Activated naive CD4-positive, alpha-beta T cell treated with anti-CD3 and anti-CD28 coated beads for 36 hours (primary cell): ENCODE measurements at regions not wholly inside any gene's neighbourhood (a gene's known extent, or its start where the extent isn't known, plus 50 kb on each side); places are given as distances from the start of the nearest gene placed in this dataset.

Experiments used
- CTCF ChIA-PET: fragments of 350-600 bp; sonication (Branson Sonifier 250); formaldehyde crosslinking; loops from one replicate; lab custom pipeline; 2021; ENCODE audit warnings: antibody characterized with exemption; lab: Charles Lee
- DNase-seq: peaks from one replicate; pipeline ENCODE4 v3.0.0-alpha.2; 2020
- H3K27ac Mint-ChIP-seq: one replicate; pipeline ENCODE4 v1.8.0; 2021; ENCODE audit warnings: mild to moderate bottlenecking, mixed read lengths
- H3K27me3 Mint-ChIP-seq: one replicate; pipeline ENCODE4 v1.8.0; 2021; ENCODE audit warnings: low read depth, mixed read lengths
- H3K36me3 Mint-ChIP-seq: one replicate; pipeline ENCODE4 v1.8.0; 2021; ENCODE audit warnings: low read depth, mixed read lengths
- H3K4me1 Mint-ChIP-seq: one replicate; pipeline ENCODE4 v1.8.0; 2021; ENCODE audit warnings: low read depth, mixed read lengths
- H3K4me3 Mint-ChIP-seq: one replicate; pipeline ENCODE4 v1.8.0; 2021; ENCODE audit warnings: mild to moderate bottlenecking, moderate library complexity, mixed read lengths
- H3K9me3 Mint-ChIP-seq: one replicate; pipeline ENCODE4 v1.8.0; 2021; ENCODE audit warnings: mixed read lengths
- intact Hi-C: fragments of 100-400 bp; cut with micrococcal nuclease; formaldehyde crosslinking; loops from one replicate; pipeline ENCODE4 v1.15.1; 2023

DNA sequence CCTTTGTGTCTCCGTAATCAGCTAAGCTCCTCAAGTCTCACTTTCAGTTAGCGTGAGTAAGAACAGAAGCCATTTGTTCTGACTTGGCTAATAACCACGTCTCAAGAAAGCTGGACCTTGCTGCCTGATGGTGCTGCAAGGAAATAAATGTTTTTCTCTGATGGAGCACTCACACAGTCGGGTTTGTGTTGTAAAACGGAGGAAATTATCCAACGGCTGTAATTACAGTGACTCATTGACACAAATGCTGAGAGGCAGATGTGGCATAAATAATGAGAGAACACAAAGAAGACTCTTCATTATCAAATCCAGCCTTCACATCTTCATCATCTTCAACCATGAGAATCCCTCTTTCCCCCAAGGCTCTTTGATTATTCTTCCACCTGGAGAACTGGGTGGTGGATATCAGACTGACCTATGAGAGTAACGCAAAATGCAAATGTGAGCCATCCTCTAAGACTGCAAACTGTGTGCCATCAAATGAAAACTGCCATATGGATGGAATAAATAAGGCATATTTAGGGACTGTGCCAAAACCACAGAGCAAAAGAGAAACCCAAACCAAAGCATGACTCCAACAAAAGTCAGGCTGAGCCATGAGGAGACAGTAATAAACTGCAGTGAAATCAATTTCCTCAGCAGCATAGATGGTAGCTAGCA, 252.6 kb downstream of the RND3 start:
- CTCF ChIA-PET, result no interaction called here
- no peak overlapping the region for H3K4me3 Mint-ChIP-seq
- no peak overlapping the region for H3K27ac Mint-ChIP-seq
- no peaks in the 10 kb centered on the region for H3K9me3 Mint-ChIP-seq
- H3K4me1 Mint-ChIP-seq, result no peaks in the 10 kb centered on the region
- no peaks in the 10 kb centered on the region for H3K36me3 Mint-ChIP-seq
- intact Hi-C loops, result no loop called here
- no peak for DNase-seq
- peaks cover 3% of the 10 kb centered on the region for H3K27me3 Mint-ChIP-seq

DNA sequence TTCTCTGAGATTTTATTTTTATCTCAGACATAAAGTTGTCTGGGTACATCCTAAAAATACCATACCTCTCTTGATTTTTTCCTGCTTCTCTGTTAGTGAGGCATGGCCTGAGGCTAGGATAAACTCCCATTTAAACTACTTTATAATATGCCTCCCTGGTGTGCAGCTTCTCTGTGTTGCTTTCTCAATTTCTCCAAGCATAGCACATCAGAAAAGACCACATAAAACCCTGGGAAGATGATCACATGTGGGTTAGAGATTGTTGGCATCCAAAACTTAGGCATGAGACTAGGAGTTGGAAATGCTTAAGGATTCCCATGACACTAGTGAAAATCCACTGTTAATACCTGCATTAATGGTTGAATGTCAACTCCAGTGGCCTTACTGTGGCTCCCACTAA, 254.6 kb downstream of the RND3 start:
- intact Hi-C loops, result no loop called here
- peaks cover 3% of the 10 kb centered on the region for H3K27me3 Mint-ChIP-seq
- no peak for DNase-seq
- H3K36me3 Mint-ChIP-seq, result no peaks in the 10 kb centered on the region
- no peak overlapping the region for H3K4me3 Mint-ChIP-seq
- no peaks in the 10 kb centered on the region for H3K9me3 Mint-ChIP-seq
- H3K4me1 Mint-ChIP-seq, result no peaks in the 10 kb centered on the region
- CTCF ChIA-PET, result no interaction called here
- no peak overlapping the region for H3K27ac Mint-ChIP-seq

DNA sequence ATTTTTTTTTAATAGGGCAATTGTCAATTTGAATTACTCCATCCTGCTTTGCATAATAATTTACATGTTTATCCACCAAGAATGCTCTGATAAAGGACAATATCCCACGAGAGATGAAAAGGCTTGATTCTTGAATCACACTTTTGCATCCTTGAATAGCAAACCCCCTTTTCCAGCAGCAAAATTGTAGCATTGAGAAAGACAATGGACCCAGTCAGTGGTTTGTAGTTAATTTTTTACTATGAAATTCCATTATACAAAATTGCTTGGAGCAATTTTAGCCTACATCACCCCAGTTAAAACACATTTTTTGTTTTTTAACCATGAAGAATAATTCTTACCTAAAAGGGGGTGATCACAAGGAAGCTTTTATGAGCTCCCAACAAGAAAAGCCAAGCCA, 255.1 kb downstream of the RND3 start:
- CTCF ChIA-PET, result no interaction called here

DNA sequence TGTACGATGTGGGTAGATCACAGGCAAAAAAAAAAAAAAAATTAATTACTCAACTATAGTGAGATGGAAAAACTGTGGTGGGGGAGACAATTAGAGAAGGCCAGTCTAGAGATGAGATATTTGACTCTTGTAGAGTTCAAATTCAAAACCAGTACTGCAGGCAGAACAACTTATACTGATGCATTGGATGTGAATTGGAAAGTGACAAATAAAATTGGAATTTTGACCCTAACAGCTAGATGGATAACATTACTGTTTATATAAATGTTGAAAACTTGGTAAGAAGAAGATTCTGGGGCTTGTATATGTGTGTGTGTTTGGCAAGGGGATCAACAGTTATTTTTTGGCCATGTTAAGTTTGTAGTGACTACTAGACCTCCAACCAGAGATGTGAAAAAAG, 256.9 kb downstream of the RND3 start:
- no peaks in the 10 kb centered on the region for H3K4me1 Mint-ChIP-seq
- H3K27ac Mint-ChIP-seq, result no peak overlapping the region
- no peak for DNase-seq
- H3K36me3 Mint-ChIP-seq, result no peaks in the 10 kb centered on the region
- intact Hi-C loops, result no loop called here
- peaks cover 3% of the 10 kb centered on the region for H3K27me3 Mint-ChIP-seq
- H3K4me3 Mint-ChIP-seq, result no peak overlapping the region
- H3K9me3 Mint-ChIP-seq, result no peaks in the 10 kb centered on the region
- CTCF ChIA-PET, result interaction anchor here (0.7 kb wide), 1 partner anchor 894 kb away, joined by 5 read pairs; no protein-coding TSS in a partner anchor

More for the DNA sequence above, 255.1 kb downstream of the RND3 start:
- Mint-ChIP-seq H3K9me3 (no peaks in the 10 kb centered on the region), H3K4me1 (no peaks in the 10 kb centered on the region), H3K36me3 (no peaks in the 10 kb centered on the region), H3K27ac (no peak overlapping the region), H3K27me3 (peaks cover 3% of the 10 kb centered on the region), H3K4me3 (no peak overlapping the region)
- intact Hi-C loops, result no loop called here
- DNase-seq, result no peak

DNA sequence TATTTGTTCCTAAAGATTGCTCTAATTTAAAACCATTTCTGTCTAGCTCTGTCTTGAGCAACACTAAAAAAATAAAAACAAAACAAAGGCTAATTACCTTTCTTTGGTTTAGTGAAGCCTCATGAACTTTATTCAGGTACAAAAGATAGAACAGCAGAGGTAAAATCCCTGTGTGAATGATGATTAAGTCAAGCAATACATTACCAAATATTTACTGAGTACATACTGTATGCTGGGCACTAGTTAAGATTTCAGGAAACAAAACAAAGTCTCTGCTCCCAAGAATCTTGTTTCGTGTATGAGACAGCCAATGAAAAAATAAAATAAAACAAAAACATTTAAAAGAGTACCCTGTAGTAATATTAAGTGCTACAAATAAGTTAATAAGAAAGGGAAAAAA, 257.5 kb downstream of the RND3 start:
- CTCF ChIA-PET, result interaction anchor here (0.7 kb wide), 1 partner anchor 895 kb away, joined by 5 read pairs; no protein-coding TSS in a partner anchor
- no peaks in the 10 kb centered on the region for H3K36me3 Mint-ChIP-seq
- intact Hi-C loops, result no loop called here
- H3K9me3 Mint-ChIP-seq, result no peaks in the 10 kb centered on the region
- H3K27me3 Mint-ChIP-seq, result peaks cover 3% of the 10 kb centered on the region
- no peak overlapping the region for H3K4me3 Mint-ChIP-seq
- no peak overlapping the region for H3K27ac Mint-ChIP-seq
- no peaks in the 10 kb centered on the region for H3K4me1 Mint-ChIP-seq
- no peak for DNase-seq

DNA sequence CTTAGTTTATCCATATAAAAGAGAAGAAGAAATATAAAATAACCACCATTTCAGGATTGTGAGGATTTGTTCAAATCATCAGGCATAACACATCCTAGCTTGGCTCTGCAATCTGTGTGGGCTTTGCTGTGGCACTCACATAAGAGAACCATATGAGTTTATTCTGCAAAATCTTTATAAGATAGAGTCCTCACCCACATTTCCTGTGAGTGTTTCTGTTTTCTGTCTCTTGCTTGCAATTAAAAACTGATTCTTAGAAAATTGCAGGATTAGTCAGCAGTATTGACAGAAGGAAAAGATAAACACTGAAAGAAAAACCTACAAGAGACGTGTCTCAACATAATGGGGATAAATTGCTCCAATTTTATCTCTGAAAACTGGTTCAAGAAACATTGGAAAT, 258.5 kb downstream of the RND3 start:
- Mint-ChIP-seq H3K4me1 (no peaks in the 10 kb centered on the region), H3K27ac (no peak overlapping the region), H3K27me3 (peaks cover 3% of the 10 kb centered on the region), H3K36me3 (no peaks in the 10 kb centered on the region), H3K9me3 (no peaks in the 10 kb centered on the region), H3K4me3 (no peak overlapping the region)
- intact Hi-C loops, result no loop called here
- no peak for DNase-seq
- CTCF ChIA-PET, result no interaction called here

GRCh38 chr2:150225030-150225429, 262.4 kb downstream of the RND3 start:
- CTCF ChIA-PET, result no interaction called here
- no peaks in the 10 kb centered on the region for H3K9me3 Mint-ChIP-seq

GRCh38 chr2:150224321-150224720, 263.1 kb downstream of the RND3 start:
- Mint-ChIP-seq H3K9me3 (no peaks in the 10 kb centered on the region), H3K27ac (no peak overlapping the region), H3K36me3 (no peaks in the 10 kb centered on the region), H3K27me3 (no peaks in the 10 kb centered on the region), H3K4me3 (no peak overlapping the region), H3K4me1 (no peaks in the 10 kb centered on the region)
- intact Hi-C loops, result no loop called here
- CTCF ChIA-PET, result no interaction called here
- DNase-seq, result no peak

More at GRCh38 chr2:150225030-150225429, 262.4 kb downstream of the RND3 start:
- Mint-ChIP-seq H3K4me1 (no peaks in the 10 kb centered on the region), H3K27me3 (no peaks in the 10 kb centered on the region), H3K4me3 (no peak overlapping the region), H3K36me3 (no peaks in the 10 kb centered on the region), H3K27ac (no peak overlapping the region)
- intact Hi-C loops, result no loop called here
- DNase-seq, result no peak

DNA sequence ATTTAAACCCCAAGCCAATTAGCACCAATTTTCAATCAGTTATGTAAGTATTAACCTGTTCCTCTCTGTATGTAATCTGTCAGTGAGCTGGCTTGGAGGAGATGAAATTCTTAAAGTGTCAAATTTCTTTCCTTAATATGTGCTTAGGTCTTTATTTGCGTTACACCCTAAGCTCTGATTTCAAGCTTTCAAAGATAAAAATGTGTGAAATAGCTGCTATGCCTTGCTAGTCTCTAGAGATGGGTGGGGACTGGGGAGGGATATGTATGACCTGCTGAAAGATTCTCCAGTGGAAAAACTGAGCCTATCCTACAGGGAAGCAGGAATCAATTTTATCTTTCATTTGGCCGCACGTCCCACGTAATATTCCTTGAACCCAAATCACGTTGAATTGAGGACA, 264.5 kb downstream of the RND3 start:
- intact Hi-C loops, result no loop called here
- H3K9me3 Mint-ChIP-seq, result no peaks in the 10 kb centered on the region
- H3K4me1 Mint-ChIP-seq, result no peaks in the 10 kb centered on the region
- H3K27me3 Mint-ChIP-seq, result no peaks in the 10 kb centered on the region
- H3K36me3 Mint-ChIP-seq, result no peaks in the 10 kb centered on the region
- CTCF ChIA-PET, result no interaction called here
- no peak overlapping the region for H3K27ac Mint-ChIP-seq
- DNase-seq, result no peak
- H3K4me3 Mint-ChIP-seq, result no peak overlapping the region

GRCh38 chr2:150222379-150222778, 265.1 kb downstream of the RND3 start:
- CTCF ChIA-PET, result no interaction called here
- H3K4me1 Mint-ChIP-seq, result no peaks in the 10 kb centered on the region
- no peak for DNase-seq
- no peaks in the 10 kb centered on the region for H3K36me3 Mint-ChIP-seq
- H3K9me3 Mint-ChIP-seq, result no peaks in the 10 kb centered on the region
- H3K4me3 Mint-ChIP-seq, result no peak overlapping the region
- intact Hi-C loops, result no loop called here
- no peaks in the 10 kb centered on the region for H3K27me3 Mint-ChIP-seq
- H3K27ac Mint-ChIP-seq, result no peak overlapping the region

DNA sequence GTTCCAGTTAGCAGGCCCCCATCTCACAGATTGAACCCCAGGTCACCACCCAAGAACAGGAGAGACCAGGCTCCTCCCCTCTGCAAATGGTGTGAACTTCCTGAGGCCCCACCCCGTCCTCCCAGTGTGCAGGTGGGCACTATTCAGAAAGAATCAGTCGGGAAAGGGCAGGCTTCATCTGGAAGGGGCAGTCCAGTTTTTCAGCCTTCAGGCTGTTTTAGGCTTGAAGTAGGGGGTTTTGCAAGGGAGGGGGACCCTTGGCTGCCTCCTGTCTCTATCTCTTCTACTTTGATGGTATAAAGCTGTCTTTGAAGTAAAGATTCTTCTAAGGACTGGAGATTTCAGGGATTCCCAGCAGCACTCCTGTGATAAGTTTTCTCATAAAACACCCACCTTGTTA, 267.6 kb downstream of the RND3 start:
- H3K9me3 Mint-ChIP-seq, result no peaks in the 10 kb centered on the region
- no peaks in the 10 kb centered on the region for H3K27me3 Mint-ChIP-seq
- H3K36me3 Mint-ChIP-seq, result no peaks in the 10 kb centered on the region
- no peak for DNase-seq
- no peak overlapping the region for H3K4me3 Mint-ChIP-seq
- intact Hi-C loops, result no loop called here
- no peak overlapping the region for H3K27ac Mint-ChIP-seq
- CTCF ChIA-PET, result no interaction called here
- H3K4me1 Mint-ChIP-seq, result no peaks in the 10 kb centered on the region

DNA sequence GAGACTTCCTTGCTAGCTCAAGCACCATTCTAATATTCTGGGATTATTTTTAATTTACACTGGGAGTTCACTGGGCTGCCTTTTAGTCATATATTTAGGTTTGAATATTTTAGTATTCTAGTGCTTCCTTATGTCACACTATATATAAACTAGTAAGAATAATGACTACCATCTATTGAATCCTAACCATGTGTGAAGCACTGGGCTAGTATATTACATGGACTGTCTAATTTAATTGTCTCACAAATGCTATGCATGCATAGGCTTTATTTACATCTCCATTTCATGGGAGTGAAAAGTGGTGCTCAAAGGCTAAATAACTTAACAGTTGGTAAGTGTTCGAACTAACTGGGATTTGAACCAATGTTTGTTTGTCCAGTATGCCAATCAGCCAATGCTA, 272.4 kb downstream of the RND3 start:
- DNase-seq, result no peak
- CTCF ChIA-PET, result no interaction called here
- H3K4me1 Mint-ChIP-seq, result no peaks in the 10 kb centered on the region
- H3K9me3 Mint-ChIP-seq, result no peaks in the 10 kb centered on the region
- intact Hi-C loops, result no loop called here
- H3K27ac Mint-ChIP-seq, result no peak overlapping the region
- H3K27me3 Mint-ChIP-seq, result no peaks in the 10 kb centered on the region
- no peaks in the 10 kb centered on the region for H3K36me3 Mint-ChIP-seq
- H3K4me3 Mint-ChIP-seq, result no peak overlapping the region

GRCh38 chr2:150214626-150215025, 272.8 kb downstream of the RND3 start:
- CTCF ChIA-PET, result no interaction called here
- Mint-ChIP-seq H3K36me3 (no peaks in the 10 kb centered on the region), H3K27me3 (no peaks in the 10 kb centered on the region), H3K4me1 (no peaks in the 10 kb centered on the region), H3K4me3 (no peak overlapping the region), H3K27ac (no peak overlapping the region), H3K9me3 (no peaks in the 10 kb centered on the region)
- DNase-seq, result no peak
- intact Hi-C loops, result no loop called here
